HG03108 (cell line): ENCODE measurements at regions not wholly inside any gene's neighbourhood (a gene's known extent, or its start where the extent isn't known, plus 50 kb on each side); places are given as distances from the start of the nearest gene placed in this dataset.

ENCODE experiments used
- ATAC-seq: cut with Tn5 transposase; IDR thresholded peaks from one replicate; pipeline ENCODE4 v1.9.1; 2021; ENCODE audit warnings: moderate library complexity; ENCODE audit not compliant: unreplicated experiment

GRCh38 chr1:4267381-4268261 lies 367.5 kb upstream of the C1orf174 start:
- ATAC-seq, result peak; percentile 86

- ATAC-seq, result no peak
Measured at GRCh38 chr1:4268262-4268888, 368.3 kb upstream of the C1orf174 start.

GRCh38 chr1:4268889-4269284 lies 368.8 kb upstream of the C1orf174 start:
- ATAC-seq, result no peak

GRCh38 chr1:4269330-4269729 lies 369.3 kb upstream of the C1orf174 start:
- ATAC-seq, result no peak

- no peak for ATAC-seq
Measured at GRCh38 chr1:4269952-4270570, 370.0 kb upstream of the C1orf174 start.

- ATAC-seq, result no peak
Measured at GRCh38 chr1:4270651-4271337, 370.7 kb upstream of the C1orf174 start.

GRCh38 chr1:4271338-4271998 lies 371.4 kb upstream of the C1orf174 start:
- ATAC-seq, result no peak

GRCh38 chr1:4272568-4272967 lies 372.5 kb upstream of the C1orf174 start:
- no peak for ATAC-seq

GRCh38 chr1:4273243-4273642 lies 373.2 kb upstream of the C1orf174 start:
- no peak for ATAC-seq

- ATAC-seq, result no peak
Measured at GRCh38 chr1:4273747-4274146, 373.7 kb upstream of the C1orf174 start.

- no peak for ATAC-seq
Measured at GRCh38 chr1:4275083-4275482, 375.0 kb upstream of the C1orf174 start.

- ATAC-seq, result no peak
Measured at GRCh38 chr1:4276238-4276637, 376.2 kb upstream of the C1orf174 start.

- ATAC-seq, result no peak
Measured at GRCh38 chr1:4277598-4277997, 376.8 kb upstream of the AJAP1 start.

- no peak for ATAC-seq
Measured at GRCh38 chr1:4284976-4285375, 369.4 kb upstream of the AJAP1 start.

- ATAC-seq, result no peak
Measured at GRCh38 chr1:4292861-4293260, 361.5 kb upstream of the AJAP1 start.

GRCh38 chr1:4298361-4299083 lies 355.9 kb upstream of the AJAP1 start:
- ATAC-seq, result no peak

- no peak for ATAC-seq
Measured at GRCh38 chr1:4301007-4301406, 353.4 kb upstream of the AJAP1 start.

- ATAC-seq, result no peak
Measured at GRCh38 chr1:4303303-4303702, 351.1 kb upstream of the AJAP1 start.

- no peak for ATAC-seq
Measured at GRCh38 chr1:4305526-4306301, 348.7 kb upstream of the AJAP1 start.
